Panc1 (cell line): ENCODE measurements at regions not wholly inside any gene's neighbourhood (a gene's known extent, or its start where the extent isn't known, plus 50 kb on each side); places are given as distances from the start of the nearest gene placed in this dataset.

Source experiments
- POLR2AphosphoS5 ChIP-seq: IDR thresholded peaks from 2 replicates; pipeline ENCODE4 v1.6.1; 2012; ENCODE audit warnings: mild to moderate bottlenecking, low read depth, low read length, moderate library complexity
- REST ChIP-seq, 2 experiments: IDR thresholded peaks; 2 replicates each; pipeline ENCODE4 v1.6.1; 2011 to 2012; ENCODE audit warnings: low read depth in 2 of 2, control low read depth in 1 of 2, low read length in 1 of 2, mild to moderate bottlenecking in 1 of 2, moderate library complexity in 1 of 2; ENCODE audit not compliant: insufficient read depth in 1 of 2
- TF ChIP-seq, protein P1 (sequence below): fragments of 450-650 bp; IDR thresholded peaks from 2 replicates; pipeline ENCODE4 v1.5.1; 2017; ENCODE audit warnings: mild to moderate bottlenecking

- no peak for TF ChIP-seq REST (IDR thresholded peaks at IDR 0.05; ENCODE audit: insufficient read depth in 1 of 2, low read depth in 2 of 2, low read length in 1 of 2)
- TF ChIP-seq, protein P1, sequence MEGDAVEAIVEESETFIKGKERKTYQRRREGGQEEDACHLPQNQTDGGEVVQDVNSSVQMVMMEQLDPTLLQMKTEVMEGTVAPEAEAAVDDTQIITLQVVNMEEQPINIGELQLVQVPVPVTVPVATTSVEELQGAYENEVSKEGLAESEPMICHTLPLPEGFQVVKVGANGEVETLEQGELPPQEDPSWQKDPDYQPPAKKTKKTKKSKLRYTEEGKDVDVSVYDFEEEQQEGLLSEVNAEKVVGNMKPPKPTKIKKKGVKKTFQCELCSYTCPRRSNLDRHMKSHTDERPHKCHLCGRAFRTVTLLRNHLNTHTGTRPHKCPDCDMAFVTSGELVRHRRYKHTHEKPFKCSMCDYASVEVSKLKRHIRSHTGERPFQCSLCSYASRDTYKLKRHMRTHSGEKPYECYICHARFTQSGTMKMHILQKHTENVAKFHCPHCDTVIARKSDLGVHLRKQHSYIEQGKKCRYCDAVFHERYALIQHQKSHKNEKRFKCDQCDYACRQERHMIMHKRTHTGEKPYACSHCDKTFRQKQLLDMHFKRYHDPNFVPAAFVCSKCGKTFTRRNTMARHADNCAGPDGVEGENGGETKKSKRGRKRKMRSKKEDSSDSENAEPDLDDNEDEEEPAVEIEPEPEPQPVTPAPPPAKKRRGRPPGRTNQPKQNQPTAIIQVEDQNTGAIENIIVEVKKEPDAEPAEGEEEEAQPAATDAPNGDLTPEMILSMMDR: no peak
- TF ChIP-seq POLR2AphosphoS5: no peak
Observed at GRCh38 chr5:61746831-61747575, 414.9 kb downstream of the ZSWIM6 start.
